ENCODE measurements at regions not wholly inside any gene's neighbourhood (a gene's known extent, or its start where the extent isn't known, plus 50 kb on each side); places are given as distances from the start of the nearest gene placed in this dataset.

GRCh38 chr1:164183854-164184635 lies 374.9 kb upstream of the PBX1 start:
- no peak for DNase-seq

GRCh38 chr1:164186881-164187280 lies 372.1 kb upstream of the PBX1 start:
- no peak for DNase-seq

- DNase-seq: no peak
Observed at GRCh38 chr1:164188497-164188896, 370.5 kb upstream of the PBX1 start.

GRCh38 chr1:164191191-164191590 lies 367.8 kb upstream of the PBX1 start:
- no peak for DNase-seq

GRCh38 chr1:164210211-164210739 lies 348.7 kb upstream of the PBX1 start:
- DNase-seq: no peak

GRCh38 chr1:164223378-164223777 lies 335.6 kb upstream of the PBX1 start:
- no peak for DNase-seq

GRCh38 chr1:164225011-164225410 lies 334.0 kb upstream of the PBX1 start:
- DNase-seq: no peak

GRCh38 chr1:164226977-164227376 lies 332.0 kb upstream of the PBX1 start:
- DNase-seq: no peak

GRCh38 chr1:164228928-164229327 lies 330.1 kb upstream of the PBX1 start:
- no peak for DNase-seq

GRCh38 chr1:164233149-164233548 lies 325.8 kb upstream of the PBX1 start:
- no peak for DNase-seq

GRCh38 chr1:164240081-164240480 lies 318.9 kb upstream of the PBX1 start:
- peak; percentile 31 for DNase-seq

- DNase-seq: no peak
Observed at GRCh38 chr1:164250365-164250764, 308.6 kb upstream of the PBX1 start.

- DNase-seq: no peak
Observed at GRCh38 chr1:164256456-164256855, 302.5 kb upstream of the PBX1 start.

GRCh38 chr1:164261691-164262240 lies 297.2 kb upstream of the PBX1 start:
- no peak for DNase-seq

GRCh38 chr1:164263540-164263939 lies 295.4 kb upstream of the PBX1 start:
- no peak for DNase-seq

GRCh38 chr1:164265232-164265631 lies 293.8 kb upstream of the PBX1 start:
- no peak for DNase-seq

- DNase-seq: no peak
Observed at GRCh38 chr1:164272156-164272555, 286.8 kb upstream of the PBX1 start.

GRCh38 chr1:164296172-164296571 lies 262.8 kb upstream of the PBX1 start:
- DNase-seq: peak; percentile 86

GRCh38 chr1:164308101-164308500 lies 250.9 kb upstream of the PBX1 start:
- no peak for DNase-seq

- no peak for DNase-seq
Observed at GRCh38 chr1:164310166-164310565, 248.8 kb upstream of the PBX1 start.

GRCh38 chr1:164311377-164311776 lies 247.6 kb upstream of the PBX1 start:
- DNase-seq: peak; percentile 33

GRCh38 chr1:164320790-164321731 lies 237.9 kb upstream of the PBX1 start:
- no peak for DNase-seq

GRCh38 chr1:164325786-164326185 lies 233.2 kb upstream of the PBX1 start:
- DNase-seq: no peak
